ENCODE measurements at regions not wholly inside any gene's neighbourhood (a gene's known extent, or its start where the extent isn't known, plus 50 kb on each side); places are given as distances from the start of the nearest gene placed in this dataset.
"Not testable (repeated sequence)": the region's sequence is repeated elsewhere in the genome, so short reads cannot be mapped to it uniquely, and the experiment has no call there.

DNA sequence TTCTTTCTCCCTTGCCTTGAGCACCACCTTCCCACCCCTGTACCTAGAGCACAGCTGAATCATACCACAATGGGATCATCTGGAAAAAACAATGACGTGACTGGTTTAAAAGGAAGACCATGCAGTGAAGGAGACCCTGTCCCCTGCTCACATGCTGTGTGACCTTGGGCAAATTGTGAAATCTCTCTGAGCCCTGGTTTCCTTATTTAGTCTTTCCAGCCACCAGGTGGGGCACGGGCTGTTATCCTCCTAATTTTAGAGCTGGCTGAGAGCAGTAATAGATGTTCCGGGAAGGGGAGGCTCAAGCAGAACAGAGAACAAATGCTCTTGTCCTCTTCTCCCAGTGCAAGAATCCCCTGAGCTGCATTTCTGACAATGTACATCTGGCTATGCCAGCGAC lies 198.3 kb downstream of the RPS24 start:
- 45% methylated on average over 4 of the region's 4 CpGs for WGBS
- Histone ChIP-seq H3K27ac (ENCODE audit: low read depth) (no peak overlapping the region), H3K4me3 (ENCODE audit: low read depth, low read length) (no peak overlapping the region), H3K36me3 (ENCODE audit: insufficient read depth) (no peaks in the 10 kb centered on the region), H3K4me1 (ENCODE audit: insufficient read depth) (no peaks in the 10 kb centered on the region)
- DNase-seq (ENCODE audit: extremely low spot score) = no peak

DNA sequence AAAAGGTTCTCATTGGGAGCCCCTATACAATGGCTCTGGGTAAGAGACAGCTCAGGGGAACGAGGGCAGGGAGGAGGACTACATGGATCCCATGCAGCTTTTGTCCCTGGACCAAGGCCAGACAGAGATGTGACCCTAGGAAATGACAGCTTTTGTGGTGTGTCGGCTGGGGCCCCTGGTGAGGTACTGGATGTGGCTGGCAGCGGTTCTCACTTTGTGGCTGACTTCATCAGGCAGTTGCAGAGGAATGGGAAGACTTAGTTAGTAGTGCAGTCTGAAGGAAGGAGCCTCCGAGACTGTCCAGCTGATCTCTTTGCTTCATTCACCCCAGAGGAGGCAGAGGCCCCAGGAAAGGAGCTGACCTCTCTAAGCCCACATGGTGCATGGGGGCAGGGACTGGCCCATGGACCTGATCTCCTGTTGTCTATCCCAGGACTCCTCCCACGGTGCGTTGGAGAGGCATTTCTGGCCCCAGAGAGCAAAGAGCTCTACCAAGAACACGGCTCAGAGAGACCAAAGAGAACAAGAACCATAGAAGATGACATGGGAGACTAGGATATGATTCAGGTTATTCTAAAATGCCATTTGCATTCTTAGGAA lies 202.9 kb downstream of the RPS24 start:
- no peak overlapping the region for H3K4me3 ChIP-seq (ENCODE audit: low read depth, low read length)
- no peaks in the 10 kb centered on the region for H3K36me3 ChIP-seq (ENCODE audit: insufficient read depth)
- DNase-seq (ENCODE audit: extremely low spot score) = no peak
- H3K4me1 ChIP-seq (ENCODE audit: insufficient read depth) = no peaks in the 10 kb centered on the region
- 88% methylated on average over 7 of the region's 7 CpGs for WGBS
- no peak overlapping the region for H3K27ac ChIP-seq (ENCODE audit: low read depth)

DNA sequence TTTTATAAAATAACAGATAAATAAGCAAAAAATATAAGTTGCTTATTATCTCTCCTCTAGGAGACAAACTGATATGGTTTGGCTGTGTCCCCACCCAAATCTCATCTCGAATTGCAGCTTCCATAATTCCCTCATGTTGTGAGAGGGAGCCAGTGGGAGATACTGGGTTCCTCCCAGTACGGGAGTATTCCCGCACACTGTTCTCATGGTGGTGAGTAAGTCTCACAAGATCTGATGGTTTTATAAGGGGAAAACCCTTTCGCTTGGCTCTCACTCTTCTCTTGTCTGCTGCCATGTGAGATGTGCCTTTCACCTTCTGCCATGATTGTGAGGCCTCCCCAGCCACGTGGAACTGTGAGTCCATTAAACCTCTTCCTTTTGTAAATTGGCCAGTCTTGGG lies 204.3 kb downstream of the RPS24 start:
- DNase-seq (ENCODE audit: extremely low spot score) = not testable (repeated sequence)
- WGBS = 75% methylated on average over 5 of the region's 5 CpGs

DNA sequence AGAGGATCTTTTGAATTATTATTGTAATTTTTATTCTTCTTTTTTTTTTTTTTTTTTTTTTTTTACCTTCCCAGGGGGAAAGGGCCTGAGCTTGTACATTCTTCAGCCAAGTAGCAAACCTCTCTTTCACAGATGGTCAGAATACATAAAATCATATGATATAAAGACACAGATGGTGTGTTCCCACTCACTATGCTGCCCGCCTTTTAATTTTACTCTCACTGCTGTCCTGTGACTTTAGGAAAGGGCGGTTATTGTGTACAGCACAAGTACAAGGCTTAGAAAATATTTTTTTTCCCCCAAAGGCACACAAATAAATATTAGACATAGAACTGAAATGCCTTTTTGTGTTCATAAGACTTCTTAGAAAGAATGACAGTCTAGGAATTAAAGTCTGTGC lies 213.6 kb downstream of the RPS24 start:
- no peak for DNase-seq (ENCODE audit: extremely low spot score)
- no peak overlapping the region for H3K4me3 ChIP-seq (ENCODE audit: low read depth, low read length)
- H3K36me3 ChIP-seq (ENCODE audit: insufficient read depth) = no peaks in the 10 kb centered on the region
- WGBS = 98% methylated on average over 2 of the region's 2 CpGs
- no peak overlapping the region for H3K27ac ChIP-seq (ENCODE audit: low read depth)
- H3K4me1 ChIP-seq (ENCODE audit: insufficient read depth) = no peaks in the 10 kb centered on the region

More for the DNA sequence above, 204.3 kb downstream of the RPS24 start:
- H3K27ac ChIP-seq (ENCODE audit: low read depth); H3K36me3 ChIP-seq (ENCODE audit: insufficient read depth); H3K4me1 ChIP-seq (ENCODE audit: insufficient read depth); H3K4me3 ChIP-seq (ENCODE audit: low read depth, low read length): not testable (repeated sequence)

DNA sequence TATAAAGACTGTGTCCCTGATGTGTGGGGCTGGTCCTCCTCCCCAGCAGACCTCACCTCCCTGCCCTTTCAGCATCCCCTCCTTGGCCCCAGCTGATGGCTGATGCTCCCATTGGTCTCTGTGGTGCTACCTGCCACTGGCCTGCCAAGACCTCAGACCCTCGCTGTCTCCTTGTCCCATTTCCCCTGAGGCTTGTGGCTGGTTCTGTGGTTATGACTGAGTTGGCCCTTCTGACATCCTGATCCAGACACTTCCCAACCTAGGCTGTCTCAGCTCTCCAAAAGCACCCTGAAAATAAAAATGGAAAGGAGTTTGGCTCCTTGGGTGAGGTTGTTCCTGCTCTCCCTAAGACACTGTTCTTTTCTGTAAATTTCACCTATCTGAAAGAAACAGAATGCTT lies 214.2 kb downstream of the RPS24 start:
- H3K4me3 ChIP-seq (ENCODE audit: low read depth, low read length) = no peak overlapping the region
- no peaks in the 10 kb centered on the region for H3K36me3 ChIP-seq (ENCODE audit: insufficient read depth)
- 92% methylated on average over 1 of the region's 1 CpG for WGBS
- H3K4me1 ChIP-seq (ENCODE audit: insufficient read depth) = no peaks in the 10 kb centered on the region
- H3K27ac ChIP-seq (ENCODE audit: low read depth) = no peak overlapping the region
- DNase-seq (ENCODE audit: extremely low spot score) = no peak

DNA sequence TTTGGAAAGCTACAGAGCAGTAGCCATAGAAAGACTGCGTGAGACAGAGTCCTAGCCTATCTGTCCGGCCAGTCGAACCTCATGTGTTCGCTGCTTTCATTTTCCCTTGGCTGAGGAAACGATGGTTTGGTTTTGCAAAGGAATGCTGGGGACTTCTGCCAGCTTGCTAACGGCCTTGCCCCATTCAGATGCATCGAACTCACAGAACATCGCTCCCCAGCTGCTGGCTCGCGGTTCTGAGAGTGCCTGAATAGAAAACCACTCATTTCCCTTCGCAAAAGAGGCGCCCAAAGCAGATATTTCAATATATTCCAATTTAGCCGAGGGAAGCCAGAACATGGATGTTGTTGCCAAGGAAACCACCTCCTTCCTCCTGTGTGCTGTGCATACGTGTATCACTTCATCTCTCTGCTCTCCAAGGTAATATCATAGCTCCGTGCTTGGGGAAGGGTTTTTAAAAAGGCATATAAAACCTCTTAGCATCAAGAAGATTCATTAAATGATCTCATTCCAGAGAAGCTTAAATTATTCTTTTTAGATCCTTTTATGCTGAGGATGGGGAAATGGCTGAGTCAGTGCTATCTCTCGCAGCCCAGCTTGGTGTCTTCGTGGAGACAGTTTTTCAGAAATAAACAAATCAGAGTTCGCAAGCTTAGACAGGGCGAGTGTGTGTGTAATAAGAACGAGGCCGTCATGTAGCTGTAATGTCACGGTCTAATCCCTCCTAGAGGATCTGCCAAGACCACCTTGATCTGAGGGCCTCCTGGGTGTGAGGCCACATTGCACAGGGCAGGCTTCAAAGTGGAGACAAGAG lies 215.2 kb downstream of the RPS24 start:
- no peaks in the 10 kb centered on the region for H3K36me3 ChIP-seq (ENCODE audit: insufficient read depth)
- no peak overlapping the region for H3K27ac ChIP-seq (ENCODE audit: low read depth)
- no peak for DNase-seq (ENCODE audit: extremely low spot score)
- H3K4me1 ChIP-seq (ENCODE audit: insufficient read depth) = no peaks in the 10 kb centered on the region
- no peak overlapping the region for H3K4me3 ChIP-seq (ENCODE audit: low read depth, low read length)
- 24% methylated on average over 22 of the region's 22 CpGs for WGBS

DNA sequence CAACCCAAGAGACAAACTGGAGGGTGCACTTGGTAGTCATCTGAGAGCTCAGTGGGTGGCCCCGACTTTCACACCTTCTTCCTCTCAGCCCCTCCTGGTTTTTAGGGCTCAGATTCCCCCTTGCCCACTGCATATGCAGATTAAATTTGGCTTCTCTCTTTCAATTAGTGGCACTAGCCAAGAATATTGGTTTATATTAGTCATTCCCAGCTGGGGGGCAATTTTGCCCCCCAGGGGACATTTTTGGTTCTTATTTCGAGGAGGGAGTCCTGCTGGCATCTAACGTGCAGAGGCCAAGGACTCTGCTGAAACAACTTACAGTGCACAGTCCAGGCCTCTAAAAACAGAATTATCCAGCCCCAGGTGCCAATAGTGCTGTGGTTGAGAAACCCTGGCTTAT lies 216.0 kb downstream of the RPS24 start:
- Histone ChIP-seq H3K4me3 (ENCODE audit: low read depth, low read length) (no peak overlapping the region), H3K27ac (ENCODE audit: low read depth) (no peak overlapping the region), H3K4me1 (ENCODE audit: insufficient read depth) (no peaks in the 10 kb centered on the region), H3K36me3 (ENCODE audit: insufficient read depth) (no peaks in the 10 kb centered on the region)
- no peak for DNase-seq (ENCODE audit: extremely low spot score)
- 86% methylated on average over 3 of the region's 3 CpGs for WGBS

DNA sequence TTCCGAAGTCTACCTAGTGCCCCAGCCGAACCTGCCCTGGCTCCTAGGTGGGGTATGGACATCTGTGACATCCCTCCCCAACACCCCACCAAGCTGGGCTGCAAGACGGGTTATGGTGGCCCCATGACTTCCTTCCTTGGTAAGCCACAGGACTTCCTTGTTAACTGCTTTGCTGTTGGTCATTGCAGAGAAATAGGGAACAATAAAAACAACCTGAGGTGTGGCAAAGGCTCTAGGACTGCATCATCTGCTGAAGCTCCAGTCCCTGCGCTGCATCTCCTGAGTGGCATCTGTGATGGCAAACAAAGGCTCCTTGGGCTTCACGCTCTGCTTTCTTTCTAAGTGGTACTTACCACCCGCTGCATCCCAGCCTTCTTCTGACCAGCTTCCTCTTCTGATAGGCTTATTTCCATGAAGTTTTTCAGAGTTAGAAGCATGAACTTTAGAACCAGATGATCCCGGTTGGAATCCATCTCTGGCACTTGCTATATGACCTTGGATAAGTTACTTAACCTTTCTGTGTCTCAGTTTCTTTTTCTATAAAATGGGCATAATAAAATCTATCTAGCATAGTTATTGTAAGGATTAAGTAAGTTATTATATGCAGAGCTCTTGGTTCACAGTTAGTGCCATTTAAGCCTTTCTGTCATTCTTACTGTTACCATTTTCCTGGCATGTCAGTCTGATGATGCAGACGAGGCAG lies 216.8 kb downstream of the RPS24 start:
- no peaks in the 10 kb centered on the region for H3K4me1 ChIP-seq (ENCODE audit: insufficient read depth)
- no peak overlapping the region for H3K27ac ChIP-seq (ENCODE audit: low read depth)
- H3K4me3 ChIP-seq (ENCODE audit: low read depth, low read length) = no peak overlapping the region
- no peaks in the 10 kb centered on the region for H3K36me3 ChIP-seq (ENCODE audit: insufficient read depth)
- WGBS = 83% methylated on average over 8 of the region's 8 CpGs
- DNase-seq (ENCODE audit: extremely low spot score) = no peak

DNA sequence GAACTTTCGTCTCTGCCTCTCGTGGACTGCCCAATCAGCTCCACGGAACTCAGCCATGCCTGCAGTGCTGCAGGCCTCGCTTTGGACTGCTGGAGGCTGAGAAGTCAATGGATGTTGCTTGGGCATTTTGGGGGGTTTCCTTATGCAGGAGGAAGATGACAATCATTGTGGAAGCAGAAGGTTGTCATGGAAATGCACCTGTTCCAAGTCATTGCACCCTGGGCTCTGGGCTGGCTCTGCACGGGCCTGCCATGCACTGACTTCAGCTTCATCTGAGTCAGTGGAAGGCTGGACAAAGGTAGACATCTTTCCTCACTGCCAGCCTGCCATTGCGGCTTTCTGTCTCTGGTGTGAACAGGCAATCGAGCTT lies 217.3 kb downstream of the RPS24 start:
- no peak for DNase-seq (ENCODE audit: extremely low spot score)
- H3K27ac ChIP-seq (ENCODE audit: low read depth) = no peak overlapping the region
- no peaks in the 10 kb centered on the region for H3K4me1 ChIP-seq (ENCODE audit: insufficient read depth)
- H3K36me3 ChIP-seq (ENCODE audit: insufficient read depth) = no peaks in the 10 kb centered on the region
- H3K4me3 ChIP-seq (ENCODE audit: low read depth, low read length) = no peak overlapping the region
- WGBS = 85% methylated on average over 7 of the region's 7 CpGs

DNA sequence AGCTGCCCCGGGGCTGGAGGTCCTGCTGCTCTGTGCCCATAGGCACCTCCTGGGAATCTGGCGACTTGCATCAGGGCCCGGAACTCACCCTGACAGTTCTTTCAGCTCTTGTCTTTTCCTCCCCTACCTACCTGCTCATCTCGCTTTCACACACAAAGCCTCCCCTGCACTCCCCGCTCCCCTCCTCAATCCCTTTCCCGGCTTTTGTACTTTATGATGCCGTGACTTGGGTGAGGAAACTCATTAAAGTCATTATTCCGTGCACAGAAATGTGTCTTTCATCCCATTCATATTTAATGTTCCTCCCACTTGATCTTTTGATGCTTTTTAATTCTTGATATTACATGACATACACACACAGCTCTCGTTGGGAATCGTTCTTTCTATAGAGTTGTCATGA lies 218.6 kb downstream of the RPS24 start:
- DNase-seq (ENCODE audit: extremely low spot score) = no peak
- no peaks in the 10 kb centered on the region for H3K36me3 ChIP-seq (ENCODE audit: insufficient read depth)
- 95% methylated on average over 10 of the region's 10 CpGs for WGBS

DNA sequence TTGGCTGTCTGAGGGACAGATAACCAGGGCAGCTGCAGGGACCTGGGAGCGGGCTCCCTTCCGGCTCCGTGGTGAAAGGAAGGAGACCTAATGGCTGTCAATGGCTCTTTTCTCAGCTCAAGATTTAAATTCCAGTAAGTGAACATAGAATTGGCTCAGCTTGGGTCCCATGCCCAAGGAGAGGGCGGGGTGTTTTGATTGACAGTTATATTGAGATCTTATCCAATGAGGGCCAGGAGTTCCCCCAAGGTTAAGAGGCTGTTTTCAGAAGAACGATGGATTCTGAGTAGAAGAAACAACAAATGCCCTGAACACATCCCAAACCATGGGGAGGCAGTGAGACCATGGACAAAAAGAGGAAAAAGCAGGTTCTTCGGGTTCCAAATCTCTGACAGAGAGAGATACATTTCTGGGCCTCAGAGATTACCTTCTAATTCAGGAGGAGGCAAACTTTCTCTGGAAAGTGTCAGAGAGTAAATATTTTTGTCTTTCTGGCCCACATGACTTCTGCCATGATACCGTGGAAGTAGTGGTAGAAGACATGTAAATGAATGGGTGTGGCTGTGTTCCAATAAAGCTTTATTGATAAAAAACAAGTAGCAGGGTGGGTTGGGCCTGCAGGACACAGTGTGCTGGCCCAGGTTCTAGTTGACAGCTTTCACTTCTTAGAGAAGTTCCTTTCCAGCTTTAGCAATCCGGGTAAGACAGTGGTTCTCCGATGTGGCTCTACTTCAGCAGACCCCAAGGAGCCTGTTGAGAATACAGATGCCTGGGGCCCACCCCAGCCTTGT lies 219.6 kb downstream of the RPS24 start:
- 86% methylated on average over 9 of the region's 9 CpGs for WGBS

More for the DNA sequence above, 218.6 kb downstream of the RPS24 start:
- Histone ChIP-seq H3K4me3 (ENCODE audit: low read depth, low read length) (no peak overlapping the region), H3K27ac (ENCODE audit: low read depth) (no peak overlapping the region), H3K4me1 (ENCODE audit: insufficient read depth) (no peaks in the 10 kb centered on the region)

DNA sequence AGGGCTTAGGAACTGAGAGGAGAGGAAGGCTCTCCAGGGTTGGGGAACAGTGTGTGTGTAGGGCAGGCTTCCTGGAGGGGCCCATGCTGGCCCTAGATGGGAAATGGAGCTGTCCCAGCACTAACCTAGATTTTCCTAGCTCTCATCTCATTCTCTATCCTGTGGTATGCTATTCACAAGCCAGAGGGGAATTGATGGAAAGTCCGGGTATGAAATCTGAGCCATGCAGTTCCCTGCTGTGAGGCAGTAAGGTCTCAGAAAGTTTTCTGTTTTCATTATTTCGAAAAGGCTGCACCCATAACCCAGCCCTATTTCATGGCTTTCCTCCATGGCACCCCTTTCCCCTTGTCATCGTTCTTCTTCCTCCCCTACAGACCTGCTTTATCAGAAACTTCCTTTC lies 220.3 kb downstream of the RPS24 start:
- no peak overlapping the region for H3K27ac ChIP-seq (ENCODE audit: low read depth)
- H3K4me1 ChIP-seq (ENCODE audit: insufficient read depth) = no peaks in the 10 kb centered on the region
- 76% methylated on average over 3 of the region's 3 CpGs for WGBS

More for the DNA sequence above, 219.6 kb downstream of the RPS24 start:
- no peak for DNase-seq (ENCODE audit: extremely low spot score)
- H3K27ac ChIP-seq (ENCODE audit: low read depth) = no peak overlapping the region
- no peaks in the 10 kb centered on the region for H3K4me1 ChIP-seq (ENCODE audit: insufficient read depth)
- no peaks in the 10 kb centered on the region for H3K36me3 ChIP-seq (ENCODE audit: insufficient read depth)
- H3K4me3 ChIP-seq (ENCODE audit: low read depth, low read length) = no peak overlapping the region

DNA sequence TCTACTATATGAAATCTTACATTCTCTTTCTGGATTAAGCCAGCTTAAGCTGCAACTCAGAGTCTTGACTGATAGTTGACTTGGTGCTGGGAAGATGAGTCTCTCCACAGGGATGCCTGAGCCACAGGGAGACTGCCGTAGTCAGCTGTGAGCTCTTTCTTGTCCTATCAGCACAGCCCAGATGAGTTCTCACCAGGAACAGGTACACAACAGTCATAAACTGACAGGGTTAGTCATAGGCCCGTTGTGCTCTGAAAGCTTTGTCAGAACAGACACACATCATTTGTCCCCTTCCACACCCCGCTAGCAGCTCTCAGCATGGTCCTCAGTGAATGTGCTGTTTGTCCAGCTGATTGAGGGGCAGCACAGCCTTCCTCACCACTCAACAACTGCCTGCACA lies 221.6 kb downstream of the RPS24 start:
- no peak overlapping the region for H3K4me3 ChIP-seq (ENCODE audit: low read depth, low read length)
- no peaks in the 10 kb centered on the region for H3K36me3 ChIP-seq (ENCODE audit: insufficient read depth)
- DNase-seq (ENCODE audit: extremely low spot score) = no peak
- H3K27ac ChIP-seq (ENCODE audit: low read depth) = no peak overlapping the region
- 84% methylated on average over 3 of the region's 3 CpGs for WGBS
- no peaks in the 10 kb centered on the region for H3K4me1 ChIP-seq (ENCODE audit: insufficient read depth)

More for the DNA sequence above, 220.3 kb downstream of the RPS24 start:
- Histone ChIP-seq H3K36me3 (ENCODE audit: insufficient read depth) (no peaks in the 10 kb centered on the region), H3K4me3 (ENCODE audit: low read depth, low read length) (no peak overlapping the region)
- DNase-seq (ENCODE audit: extremely low spot score) = no peak
